Common myeloid progenitor, CD34-positive (primary cell): ENCODE measurements at regions not wholly inside any gene's neighbourhood (a gene's known extent, or its start where the extent isn't known, plus 50 kb on each side); places are given as distances from the start of the nearest gene placed in this dataset.
A peak's percentile ranks its signal among the peaks of the same experiment; 100 is the strongest.

ENCODE experiments used
- CTCF ChIA-PET: fragments of 350-600 bp; sonication (Branson Sonifier 250); formaldehyde crosslinking; loops from one replicate; lab custom pipeline; 2021; ENCODE audit warnings: antibody characterized with exemption; lab: Charles Lee
- POLR2A ChIA-PET: fragments of 350-600 bp; sonication (Branson Sonifier 250); formaldehyde crosslinking; loops from one replicate; lab custom pipeline; 2021; ENCODE audit warnings: antibody characterized with exemption; lab: Charles Lee
- DNase-seq, 3 donors: peaks; one replicate each; pipeline versions ENCODE4 v3.0.0 to v3.0.0-alpha.2; 2013
- H3K27ac ChIP-seq, 2 experiments: 1 replicate in 1 of 2; 2 replicates in 1 of 2; pipeline ENCODE4 v1.7.0; 2013; ENCODE audit warnings: inconsistent platforms in 2 of 2, low read length in 2 of 2, mild to moderate bottlenecking in 2 of 2, low read depth in 1 of 2, moderate library complexity in 1 of 2; ENCODE audit not compliant: severe bottlenecking in 2 of 2, insufficient read depth in 1 of 2, poor library complexity in 1 of 2
- H3K27me3 ChIP-seq, 5 experiments: replicated peaks in 2 of 5; 1 replicate in 3 of 5; 2 replicates in 2 of 5; pipeline versions ENCODE4 v1.6.1 to v1.7.0; 2013; ENCODE audit warnings: low read length in 4 of 5, mild to moderate bottlenecking in 2 of 5, moderate library complexity in 2 of 5, inconsistent platforms in 1 of 5; ENCODE audit not compliant: insufficient read depth in 5 of 5, control insufficient read depth in 4 of 5
- H3K36me3 ChIP-seq, 4 experiments: 1 replicate in 2 of 4; 2 replicates in 2 of 4; pipeline versions ENCODE4 v1.6.1 to v1.7.0; 2013; ENCODE audit warnings: low read length in 3 of 4, control low read depth in 1 of 4, mild to moderate bottlenecking in 1 of 4; ENCODE audit not compliant: control insufficient read depth in 4 of 4, insufficient read depth in 4 of 4
- H3K4me1 ChIP-seq, 4 experiments: 1 replicate in 3 of 4; 2 replicates in 1 of 4; pipeline versions ENCODE4 v1.6.1 to v1.7.1; 2013; ENCODE audit warnings: low read length in 3 of 4, mild to moderate bottlenecking in 3 of 4, control low read depth in 1 of 4, inconsistent platforms in 1 of 4, moderate library complexity in 1 of 4; ENCODE audit not compliant: control insufficient read depth in 4 of 4, insufficient read depth in 4 of 4; ENCODE audit errors: control extremely low read depth in 1 of 4
- H3K4me3 ChIP-seq, 7 experiments: 1 replicate in 4 of 7; 2 replicates in 3 of 7; pipeline versions ENCODE4 v1.5.1 to v1.7.0; 2013; ENCODE audit warnings: mild to moderate bottlenecking in 7 of 7, low read length in 6 of 7, moderate library complexity in 6 of 7, inconsistent platforms in 2 of 7, low read depth in 2 of 7, control low read depth in 1 of 7; ENCODE audit not compliant: insufficient read depth in 4 of 7, control insufficient read depth in 1 of 7; ENCODE audit errors: extremely low read depth in 1 of 7
- H3K9me3 ChIP-seq, 5 experiments: 1 replicate in 4 of 5; 2 replicates in 1 of 5; pipeline versions ENCODE4 v1.6.1 to v1.7.1; 2013; ENCODE audit warnings: low read length in 4 of 5, mild to moderate bottlenecking in 2 of 5, inconsistent platforms in 1 of 5, low read depth in 1 of 5, moderate library complexity in 1 of 5; ENCODE audit not compliant: control insufficient read depth in 4 of 5, insufficient read depth in 2 of 5; ENCODE audit errors: control extremely low read depth in 1 of 5
- WGBS: methylation state at CpG from one replicate; pipeline ENCODE4 v1.1.5; 2013; ENCODE audit not compliant: insufficient coverage; 5-methylcytosine and 5-hydroxymethylcytosine counted together

GRCh38 chr10:27413831-27414348 lies 90.2 kb upstream of the RAB18 start:
- WGBS: 56% methylated on average over 24 of the region's 34 CpGs
- CTCF ChIA-PET: no interaction called here

GRCh38 chr10:27413387-27413786 lies 90.7 kb upstream of the RAB18 start:
- Histone ChIP-seq H3K9me3 (peaks cover 2 to 11% (median 7%) of the 10 kb centered on the region in 5 experiments), H3K27ac (no peak overlapping the region), H3K4me3 (no peak overlapping the region), H3K27me3 (peaks cover 0 to 20% (median 4%) of the 10 kb centered on the region in 5 experiments), H3K4me1 (peaks cover 0 to 4% (median 0%) of the 10 kb centered on the region in 4 experiments), H3K36me3 (no peaks in the 10 kb centered on the region)
- CTCF ChIA-PET: interaction anchor here (0.7 kb wide), 1 partner anchor 153 kb away, joined by 3 read pairs; no protein-coding TSS in a partner anchor
- 69% methylated on average over 25 of the region's 28 CpGs for WGBS
- POLR2A ChIA-PET: no interaction called here
- DNase-seq: peak; percentile 7 to 13 (median 10)

More at GRCh38 chr10:27413831-27414348, 90.2 kb upstream of the RAB18 start:
- H3K4me3 ChIP-seq: peak overlapping the region in 1 of 7 experiments; percentile 55
- no peak overlapping the region for H3K27ac ChIP-seq
- peaks cover 0 to 4% (median 0%) of the 10 kb centered on the region in 4 experiments for H3K4me1 ChIP-seq
- H3K9me3 ChIP-seq: peaks cover 2 to 11% (median 7%) of the 10 kb centered on the region in 5 experiments
- H3K27me3 ChIP-seq: peaks cover 0 to 20% (median 4%) of the 10 kb centered on the region in 5 experiments
- H3K36me3 ChIP-seq: no peaks in the 10 kb centered on the region
- POLR2A ChIA-PET: no interaction called here
- DNase-seq: no peak

GRCh38 chr10:27410153-27410552 lies 94.0 kb upstream of the RAB18 start:
- POLR2A ChIA-PET: no interaction called here
- peaks cover 0 to 20% (median 4%) of the 10 kb centered on the region in 5 experiments for H3K27me3 ChIP-seq
- 83% methylated on average over 2 of the region's 3 CpGs for WGBS
- no peak for DNase-seq
- CTCF ChIA-PET: no interaction called here
- H3K4me3 ChIP-seq: no peak overlapping the region
- H3K9me3 ChIP-seq: peaks cover 2 to 11% (median 4%) of the 10 kb centered on the region in 5 experiments
- H3K36me3 ChIP-seq: no peaks in the 10 kb centered on the region
- H3K27ac ChIP-seq: no peak overlapping the region
- H3K4me1 ChIP-seq: peaks cover 0 to 4% (median 0%) of the 10 kb centered on the region in 4 experiments

GRCh38 chr10:27407271-27407670 lies 96.8 kb upstream of the RAB18 start:
- CTCF ChIA-PET: interaction anchor here (1.0 kb wide), 1 partner anchor 47 kb away, joined by 3 read pairs; no protein-coding TSS in a partner anchor
- no CpG with 5 or more reads among the region's 6 CpGs for WGBS
- POLR2A ChIA-PET: no interaction called here

GRCh38 chr10:27399871-27400270 lies 104.2 kb upstream of the RAB18 start:
- ChIA-PET POLR2A (no interaction called here), CTCF (no interaction called here)
- DNase-seq: peak; percentile 0 to 42 (median 31)
- Histone ChIP-seq H3K9me3 (no peaks in the 10 kb centered on the region), H3K36me3 (no peaks in the 10 kb centered on the region), H3K27ac (no peak overlapping the region), H3K4me3 (no peak overlapping the region), H3K27me3 (no peaks in the 10 kb centered on the region), H3K4me1 (no peaks in the 10 kb centered on the region)
- no CpG with 5 or more reads among the region's 1 CpG for WGBS

More at GRCh38 chr10:27407271-27407670, 96.8 kb upstream of the RAB18 start:
- no peaks in the 10 kb centered on the region for H3K36me3 ChIP-seq
- no peak for DNase-seq
- H3K27me3 ChIP-seq: peaks cover 0 to 1% (median 0%) of the 10 kb centered on the region in 5 experiments
- no peak overlapping the region for H3K4me3 ChIP-seq
- H3K9me3 ChIP-seq: no peaks in the 10 kb centered on the region
- H3K27ac ChIP-seq: no peak overlapping the region
- no peaks in the 10 kb centered on the region for H3K4me1 ChIP-seq

- 100% methylated on average over 3 of the region's 4 CpGs for WGBS
- ChIA-PET CTCF (no interaction called here), POLR2A (no interaction called here)
- H3K4me1 ChIP-seq: no peaks in the 10 kb centered on the region
- no peak overlapping the region for H3K27ac ChIP-seq
- H3K27me3 ChIP-seq: no peaks in the 10 kb centered on the region
- no peaks in the 10 kb centered on the region for H3K36me3 ChIP-seq
- no peak overlapping the region for H3K4me3 ChIP-seq
- H3K9me3 ChIP-seq: peaks cover 0 to 13% (median 0%) of the 10 kb centered on the region in 5 experiments
- DNase-seq: no peak
These were observed 110.1 kb upstream of the RAB18 start for GRCh38 chr10:27393961-27394360.

- CTCF ChIA-PET: no interaction called here
- Histone ChIP-seq H3K27ac (no peak overlapping the region), H3K4me1 (no peaks in the 10 kb centered on the region), H3K36me3 (no peaks in the 10 kb centered on the region), H3K9me3 (peaks cover 0 to 13% (median 0%) of the 10 kb centered on the region in 5 experiments), H3K4me3 (no peak overlapping the region), H3K27me3 (no peaks in the 10 kb centered on the region)
- POLR2A ChIA-PET: no interaction called here
- WGBS: no CpG with 5 or more reads among the region's 2 CpGs
- no peak for DNase-seq
These were observed 111.5 kb upstream of the RAB18 start for GRCh38 chr10:27392606-27393005.
